GM12892 (cell line): ENCODE measurements at regions not wholly inside any gene's neighbourhood (a gene's known extent, or its start where the extent isn't known, plus 50 kb on each side); places are given as distances from the start of the nearest gene placed in this dataset.

Experiments used
- POLR2A ChIP-seq: IDR thresholded peaks from 2 replicates; pipeline ENCODE4 v1.6.1; 2011; ENCODE audit warnings: low read depth, low read length, control low read depth
- POLR2AphosphoS5 ChIP-seq: IDR thresholded peaks from 2 replicates; pipeline ENCODE4 v1.6.1; 2011; ENCODE audit warnings: low read depth, low read length, control low read depth
- TAF1 ChIP-seq: IDR thresholded peaks from 2 replicates; pipeline ENCODE4 v1.6.1; 2011; ENCODE audit warnings: low read depth, mild to moderate bottlenecking, control low read depth, low read length, borderline replicate concordance

DNA sequence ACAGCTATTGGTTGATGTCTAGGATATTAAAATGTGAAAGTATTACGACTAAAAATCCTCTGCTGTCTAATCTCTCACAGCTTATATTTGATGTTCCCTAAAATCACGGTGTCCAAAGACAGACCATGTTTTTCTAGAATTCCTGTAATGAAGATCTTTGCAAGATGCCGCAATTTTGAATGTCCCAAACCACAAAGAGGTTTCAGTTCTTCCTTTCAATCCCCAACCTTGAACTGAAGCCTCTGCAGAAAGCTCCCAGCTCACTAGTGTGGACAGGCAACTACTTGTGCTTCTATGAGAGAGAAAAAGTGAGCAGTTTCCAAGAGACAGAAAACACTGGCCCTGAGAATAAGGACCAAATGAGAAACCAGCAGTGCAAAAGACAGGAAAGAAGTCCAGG lies 370.1 kb downstream of the FOXA2 start:
- no peak for TF ChIP-seq POLR2A
- no peak for TF ChIP-seq TAF1
- no peak for TF ChIP-seq POLR2AphosphoS5
